Stomach (tissue), 8 donors: ENCODE measurements at regions not wholly inside any gene's neighbourhood (a gene's known extent, or its start where the extent isn't known, plus 50 kb on each side); places are given as distances from the start of the nearest gene placed in this dataset.

Source experiments
- DNase-seq, 2 donors: peaks; one replicate each; pipeline versions ENCODE4 v3.0.0 to v3.0.0-alpha.2; 2013 to 2019
- H3K27ac ChIP-seq, 5 donors: fragments of 200-600 bp in 4 of 5; sonication (generic) in 4 of 5; one replicate each; pipeline ENCODE4 v1.5.1; 2013 to 2019; ENCODE audit warnings: mild to moderate bottlenecking in 1 of 5, moderate library complexity in 1 of 5
- H3K27me3 ChIP-seq, 3 donors: fragments of 200-600 bp; sonication (generic); one replicate each; pipeline ENCODE4 v1.5.1; 2017 to 2019; ENCODE audit warnings: mixed run types in 1 of 3
- H3K36me3 ChIP-seq, 4 donors: fragments of 200-600 bp; sonication (generic); 1 replicate in 3 of 4; 2 replicates in 1 of 4; pipeline ENCODE4 v1.5.1; 2016 to 2019
- H3K4me1 ChIP-seq, 4 donors: fragments of 200-600 bp; sonication (generic); one replicate each; pipeline ENCODE4 v1.5.1; 2016 to 2019
- H3K4me3 ChIP-seq, 4 donors: fragments of 200-600 bp; sonication (generic) in 3 of 4; one replicate each; pipeline ENCODE4 v1.5.1; 2016 to 2019; ENCODE audit warnings: mild to moderate bottlenecking in 1 of 4
- H3K9me3 ChIP-seq, 4 donors: fragments of 200-600 bp; sonication (generic); one replicate each; pipeline ENCODE4 v1.5.1; 2016 to 2019
- EP300 ChIP-seq: sonication (generic); formaldehyde crosslinking; IDR thresholded peaks from one replicate; pipeline ENCODE4 v1.6.1; 2017; ENCODE audit warnings: antibody characterized with exemption
- POLR2A ChIP-seq, 4 donors: fragments of 450-650 bp; IDR thresholded peaks; one replicate each; pipeline ENCODE4 v1.6.1; 2016; ENCODE audit warnings: antibody characterized with exemption in 4 of 4, control low read depth in 2 of 4, mild to moderate bottlenecking in 1 of 4, moderate library complexity in 1 of 4
- POLR2AphosphoS5 ChIP-seq, 3 donors: sonication (generic); formaldehyde crosslinking; IDR thresholded peaks; one replicate each; pipeline ENCODE4 v1.6.1; 2016; ENCODE audit warnings: antibody characterized with exemption in 3 of 3
- WGBS, 5 donors: extraction: QIAGEN DNeasy Blood & Tissue Kit in 3 of 5; methylation state at CpG; one replicate each; pipeline versions ENCODE4 v1.1.5 to v1.1.7; 2013 to 2018; 5-methylcytosine and 5-hydroxymethylcytosine counted together
- intact Hi-C: fragments of 100-400 bp; cut with DNase I; formaldehyde crosslinking; loops from one replicate; pipeline ENCODE4 v1.15.1; 2023; ENCODE audit warnings: low total_unique reads
- TF ChIP-seq, protein P1 (sequence below), 7 experiments: fragments of 450-650 bp in 4 of 7; fragments of 200-600 bp in 3 of 7; sonication (generic) in 3 of 7; IDR thresholded peaks; one replicate each; pipeline ENCODE4 v1.5.1; 2016 to 2019; ENCODE audit warnings: antibody characterized with exemption in 7 of 7, control low read depth in 2 of 7, mild to moderate bottlenecking in 1 of 7
- donor health status: healthy with polysubstance abuse.
- donor health status: Bipolar disorder and iron deficiency.
- donor health status: healthy.

- H3K27ac ChIP-seq, result no peak overlapping the region
- TF ChIP-seq POLR2AphosphoS5 (IDR thresholded peaks at IDR 0.05) (no peak), EP300 (no peak), POLR2A (IDR thresholded peaks at IDR 0.05) (no peak)
- TF ChIP-seq, protein P1, sequence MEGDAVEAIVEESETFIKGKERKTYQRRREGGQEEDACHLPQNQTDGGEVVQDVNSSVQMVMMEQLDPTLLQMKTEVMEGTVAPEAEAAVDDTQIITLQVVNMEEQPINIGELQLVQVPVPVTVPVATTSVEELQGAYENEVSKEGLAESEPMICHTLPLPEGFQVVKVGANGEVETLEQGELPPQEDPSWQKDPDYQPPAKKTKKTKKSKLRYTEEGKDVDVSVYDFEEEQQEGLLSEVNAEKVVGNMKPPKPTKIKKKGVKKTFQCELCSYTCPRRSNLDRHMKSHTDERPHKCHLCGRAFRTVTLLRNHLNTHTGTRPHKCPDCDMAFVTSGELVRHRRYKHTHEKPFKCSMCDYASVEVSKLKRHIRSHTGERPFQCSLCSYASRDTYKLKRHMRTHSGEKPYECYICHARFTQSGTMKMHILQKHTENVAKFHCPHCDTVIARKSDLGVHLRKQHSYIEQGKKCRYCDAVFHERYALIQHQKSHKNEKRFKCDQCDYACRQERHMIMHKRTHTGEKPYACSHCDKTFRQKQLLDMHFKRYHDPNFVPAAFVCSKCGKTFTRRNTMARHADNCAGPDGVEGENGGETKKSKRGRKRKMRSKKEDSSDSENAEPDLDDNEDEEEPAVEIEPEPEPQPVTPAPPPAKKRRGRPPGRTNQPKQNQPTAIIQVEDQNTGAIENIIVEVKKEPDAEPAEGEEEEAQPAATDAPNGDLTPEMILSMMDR (IDR thresholded peaks at IDR 0.05), result no peak
- no peaks in the 10 kb centered on the region for H3K27me3 ChIP-seq
- intact Hi-C loops, result no loop called here
- no peak for DNase-seq
- H3K36me3 ChIP-seq, result no peaks in the 10 kb centered on the region
- no peaks in the 10 kb centered on the region for H3K4me1 ChIP-seq
- peaks cover 0 to 15% (median 10%) of the 10 kb centered on the region in 4 donors for H3K9me3 ChIP-seq
- WGBS, 5 donors, result 74 to 83% (median 77%) methylated on average over 9 of the region's 9 CpGs
- H3K4me3 ChIP-seq, result no peak overlapping the region
Observed at GRCh38 chr20:47991875-47992488, 206.7 kb upstream of the SULF2 start.

GRCh38 chr20:47990507-47991150 is 205.3 kb upstream of the SULF2 start:
- intact Hi-C loops, result no loop called here
- no peak for TF ChIP-seq POLR2A (IDR thresholded peaks at IDR 0.05)
- no peak for TF ChIP-seq POLR2AphosphoS5 (IDR thresholded peaks at IDR 0.05)
- TF ChIP-seq EP300, result no peak
- TF ChIP-seq, protein P1 (IDR thresholded peaks at IDR 0.05), result no peak
- Histone ChIP-seq H3K9me3 (peaks cover 0 to 15% (median 10%) of the 10 kb centered on the region in 4 donors), H3K36me3 (no peaks in the 10 kb centered on the region), H3K27me3 (no peaks in the 10 kb centered on the region), H3K4me3 (no peak overlapping the region), H3K27ac (no peak overlapping the region), H3K4me1 (no peaks in the 10 kb centered on the region)
- WGBS, 5 donors, result 81 to 91% (median 85%) methylated on average over 8 of the region's 8 CpGs
- no peak for DNase-seq

DNA sequence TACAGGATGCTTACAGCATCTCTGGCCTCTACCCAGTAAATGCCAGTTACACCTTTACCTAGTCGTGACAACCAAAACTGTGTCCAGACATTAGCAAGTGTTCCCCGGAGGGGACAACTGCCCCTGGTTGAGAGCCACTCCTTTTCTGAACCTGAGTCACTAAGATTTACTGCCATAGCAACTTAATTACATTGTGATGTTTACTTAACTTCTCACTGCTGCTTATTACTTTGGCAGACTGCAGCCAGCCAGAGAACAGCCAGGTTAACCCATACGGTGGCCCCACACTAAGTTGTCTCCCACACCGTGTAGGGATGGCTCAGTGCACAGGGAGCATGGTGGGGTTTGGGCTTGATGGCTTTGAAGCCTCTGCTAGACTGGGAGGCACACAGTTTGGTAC is 204.7 kb upstream of the SULF2 start:
- Histone ChIP-seq H3K36me3 (no peaks in the 10 kb centered on the region), H3K4me3 (no peak overlapping the region), H3K27me3 (no peaks in the 10 kb centered on the region), H3K27ac (no peak overlapping the region), H3K4me1 (no peaks in the 10 kb centered on the region), H3K9me3 (peaks cover 0 to 15% (median 10%) of the 10 kb centered on the region in 4 donors)
- TF ChIP-seq EP300 (no peak), POLR2AphosphoS5 (IDR thresholded peaks at IDR 0.05) (no peak), POLR2A (IDR thresholded peaks at IDR 0.05) (no peak)
- TF ChIP-seq, protein P1 (IDR thresholded peaks at IDR 0.05), result no peak
- intact Hi-C loops, result no loop called here
- WGBS, 5 donors, result 19 to 35% (median 22%) methylated on average over 4 of the region's 4 CpGs
- DNase-seq, result peak in 1 of 2 donors; percentile 73

DNA sequence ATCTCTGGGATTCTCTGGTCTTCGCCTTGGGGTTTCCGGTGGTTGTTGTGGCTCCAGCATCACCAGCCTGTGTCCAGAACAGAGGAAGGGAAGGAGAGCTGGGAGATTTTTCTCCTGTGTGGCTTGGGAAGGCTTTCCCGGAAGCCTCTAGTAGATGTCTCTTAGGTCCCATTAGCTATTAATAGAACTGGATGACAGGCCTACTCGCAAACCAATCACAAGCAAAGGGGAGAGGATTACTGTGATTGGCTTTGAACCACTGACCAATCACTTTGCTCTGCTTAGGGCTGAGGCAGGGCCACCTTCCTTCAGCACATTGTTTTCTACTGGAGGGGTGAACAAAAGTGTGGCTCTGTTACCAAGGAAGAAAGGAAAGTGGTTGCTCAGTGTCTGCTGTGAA is 203.4 kb upstream of the SULF2 start:
- H3K27ac ChIP-seq, result no peak overlapping the region
- no peaks in the 10 kb centered on the region for H3K36me3 ChIP-seq
- 57 to 75% (median 68%) methylated on average over 4 of the region's 4 CpGs for WGBS, 5 donors
- peaks cover 0 to 12% (median 8%) of the 10 kb centered on the region in 4 donors for H3K9me3 ChIP-seq
- intact Hi-C loops, result no loop called here
- H3K4me3 ChIP-seq, result no peak overlapping the region
- H3K27me3 ChIP-seq, result no peaks in the 10 kb centered on the region
- H3K4me1 ChIP-seq, result no peaks in the 10 kb centered on the region
- TF ChIP-seq, protein P1 (IDR thresholded peaks at IDR 0.05), result no peak
- no peak for TF ChIP-seq POLR2A (IDR thresholded peaks at IDR 0.05)
- no peak for TF ChIP-seq POLR2AphosphoS5 (IDR thresholded peaks at IDR 0.05)
- no peak for TF ChIP-seq EP300
- no peak for DNase-seq
